Heart left ventricle (tissue), 13 donors: ENCODE measurements at regions not wholly inside any gene's neighbourhood (a gene's known extent, or its start where the extent isn't known, plus 50 kb on each side); places are given as distances from the start of the nearest gene placed in this dataset.

Experiments
- POLR2A ChIP-seq, 2 donors: fragments of 450-650 bp; IDR thresholded peaks; one replicate each; pipeline ENCODE4 v1.6.1; 2017; ENCODE audit warnings: antibody characterized with exemption in 2 of 2, mild to moderate bottlenecking in 2 of 2, moderate library complexity in 2 of 2
- TF ChIP-seq, protein P1 (sequence below), 12 donors: fragments of 200-600 bp; sonication (generic) in 4 of 12; IDR thresholded peaks; one replicate each; pipeline versions ENCODE4 v1.5.0 to v1.8.0; 2018 to 2022; ENCODE audit warnings: antibody characterized with exemption in 12 of 12, mild to moderate bottlenecking in 5 of 12
- donor health status: ischemic (EF 13 %, LVEDD 7.1; RV severe dilation, severe dysfunction).
- donor health status: DM: no; HTN: yes; CAD: no.
- donor health status: DM: no; HTN: no; CAD: no.
- donor health status: ischemic (EF 25% LVEDD 6.9; RV normal size, moderate dysfunction).
- donor health status: ischemic (EF 25% LVEDD 5.7; RV mildly dilated, moderate dysfunction).
- donor health status: ischemic (EF 35%, LVEDD 5.7; RV mildly dilated, moderate dysfunction).
- donor health status: nonischemic (EF 11% LVEDD 7.7; RV severe dilation, severe dysfunction).
- donor health status: DM: yes; HTN: yes; CAD: no.
- donor health status: PGD.
- donor health status: ischemic (EF 29% LVEDD 5.4; RV normal size, mild dysfunction).
- donor health status: nonischemic (EF 23%, LVEDD 6.1; RV moderate dilation, normal function).

DNA sequence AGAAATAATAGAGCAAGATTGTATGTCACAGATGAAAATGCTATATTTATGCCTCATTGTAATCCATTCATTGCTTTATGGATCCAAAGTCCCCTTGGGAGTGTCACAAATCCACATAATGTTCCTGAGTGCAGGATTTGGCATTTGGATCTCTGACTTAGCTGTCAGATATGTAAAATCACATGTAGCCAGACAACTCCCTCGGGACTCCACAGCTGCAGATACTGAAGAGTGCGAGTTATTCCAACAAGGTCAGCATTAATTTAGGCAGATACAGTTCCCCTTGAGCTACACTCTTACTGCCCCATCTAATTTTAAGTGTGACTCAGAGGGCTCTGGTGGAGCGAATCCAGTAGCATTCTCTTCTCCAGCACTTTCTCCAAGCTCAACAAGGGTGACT, 433.2 kb downstream of the CD83 start:
- TF ChIP-seq, protein P1, sequence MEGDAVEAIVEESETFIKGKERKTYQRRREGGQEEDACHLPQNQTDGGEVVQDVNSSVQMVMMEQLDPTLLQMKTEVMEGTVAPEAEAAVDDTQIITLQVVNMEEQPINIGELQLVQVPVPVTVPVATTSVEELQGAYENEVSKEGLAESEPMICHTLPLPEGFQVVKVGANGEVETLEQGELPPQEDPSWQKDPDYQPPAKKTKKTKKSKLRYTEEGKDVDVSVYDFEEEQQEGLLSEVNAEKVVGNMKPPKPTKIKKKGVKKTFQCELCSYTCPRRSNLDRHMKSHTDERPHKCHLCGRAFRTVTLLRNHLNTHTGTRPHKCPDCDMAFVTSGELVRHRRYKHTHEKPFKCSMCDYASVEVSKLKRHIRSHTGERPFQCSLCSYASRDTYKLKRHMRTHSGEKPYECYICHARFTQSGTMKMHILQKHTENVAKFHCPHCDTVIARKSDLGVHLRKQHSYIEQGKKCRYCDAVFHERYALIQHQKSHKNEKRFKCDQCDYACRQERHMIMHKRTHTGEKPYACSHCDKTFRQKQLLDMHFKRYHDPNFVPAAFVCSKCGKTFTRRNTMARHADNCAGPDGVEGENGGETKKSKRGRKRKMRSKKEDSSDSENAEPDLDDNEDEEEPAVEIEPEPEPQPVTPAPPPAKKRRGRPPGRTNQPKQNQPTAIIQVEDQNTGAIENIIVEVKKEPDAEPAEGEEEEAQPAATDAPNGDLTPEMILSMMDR (IDR thresholded peaks at IDR 0.05), result no peak
- TF ChIP-seq POLR2A (IDR thresholded peaks at IDR 0.05), result no peak
